GM21526 (cell line): ENCODE measurements at regions not wholly inside any gene's neighbourhood (a gene's known extent, or its start where the extent isn't known, plus 50 kb on each side); places are given as distances from the start of the nearest gene placed in this dataset.
"Not testable (repeated sequence)": the region's sequence is repeated elsewhere in the genome, so short reads cannot be mapped to it uniquely, and the experiment has no call there.

Experiments used
- ATAC-seq: cut with Tn5 transposase; IDR thresholded peaks from one replicate; pipeline ENCODE4 v1.9.1; 2021; ENCODE audit warnings: moderate library complexity; ENCODE audit not compliant: unreplicated experiment, low FRiP score

- not testable (repeated sequence) for ATAC-seq
Measured at GRCh38 chr5:124836314-124836713, 89.9 kb upstream of the ZNF608 start.

DNA sequence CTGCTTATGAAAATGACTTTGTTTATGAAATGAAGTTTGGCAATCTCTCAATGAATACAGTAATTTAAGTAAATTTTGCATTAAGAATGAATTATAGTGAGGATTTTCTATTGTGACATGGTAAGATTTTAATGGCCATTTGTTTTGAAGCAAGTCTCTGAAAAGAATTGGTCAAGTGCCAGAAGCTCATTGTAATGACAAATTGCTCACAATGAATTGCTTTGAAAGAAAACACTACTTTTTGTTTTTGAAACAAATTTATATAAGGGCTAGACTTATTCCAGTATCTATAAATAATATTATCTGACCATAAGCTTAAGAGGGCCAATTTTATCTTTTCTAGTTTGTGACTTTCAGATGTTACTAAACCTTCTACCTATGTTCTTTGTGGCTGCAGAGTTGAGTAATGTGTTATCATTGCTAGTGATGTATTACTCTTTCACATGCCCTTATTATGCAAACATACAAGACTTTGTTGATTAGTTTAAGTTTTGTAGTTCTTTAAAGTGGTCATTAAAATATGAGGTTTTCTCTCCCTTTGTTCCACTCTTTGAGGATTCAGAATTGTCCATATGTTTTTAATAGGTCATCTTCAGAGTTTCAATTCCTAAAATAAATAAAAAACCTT is 93.0 kb upstream of the ZNF608 start:
- ATAC-seq, result no peak

DNA sequence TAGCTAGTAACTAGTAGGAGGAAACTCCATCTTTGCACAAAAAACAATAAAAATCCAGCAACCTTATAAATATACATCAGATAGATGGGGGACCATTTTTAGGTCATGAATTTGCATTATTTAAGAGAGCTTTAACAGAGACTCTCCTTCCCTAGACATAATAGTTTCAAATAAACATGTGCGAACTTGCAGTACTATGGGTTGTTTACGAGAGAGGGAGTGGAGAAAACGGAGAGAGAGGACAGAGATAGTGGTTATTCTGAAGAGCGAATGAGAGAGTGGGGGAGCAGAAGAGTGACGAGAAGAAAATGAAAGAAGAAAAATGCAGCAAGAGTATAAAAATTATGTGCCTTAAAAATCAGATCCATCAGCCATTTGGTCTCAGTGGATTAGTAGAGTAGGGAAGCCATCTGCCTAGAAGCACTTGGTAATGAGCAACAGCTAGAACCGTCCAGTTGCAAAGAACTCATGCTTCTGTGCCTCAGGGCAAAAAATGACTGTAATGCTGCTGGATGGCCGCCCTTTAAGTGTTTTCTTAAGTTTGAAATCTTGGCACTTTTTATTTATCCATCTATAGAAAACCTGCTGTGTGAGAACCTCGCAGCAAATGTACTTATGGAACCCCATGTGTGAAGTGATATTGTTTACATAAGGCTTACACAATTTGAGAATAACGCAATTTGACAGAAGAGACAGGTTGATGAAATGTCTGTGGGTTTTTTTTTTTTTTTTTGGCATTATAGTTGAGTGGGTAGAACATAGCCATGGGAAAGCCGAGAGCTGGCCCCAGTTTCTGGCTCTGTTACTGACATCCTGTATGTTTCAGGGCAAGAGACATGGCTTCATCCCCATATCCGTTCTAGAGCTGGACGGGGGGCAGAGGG is 95.6 kb upstream of the ZNF608 start:
- ATAC-seq, result no peak

GRCh38 chr5:124842725-124843595 is 96.5 kb upstream of the ZNF608 start:
- no peak for ATAC-seq

GRCh38 chr5:124843596-124843899 is 97.1 kb upstream of the ZNF608 start:
- ATAC-seq, result no peak

- no peak for ATAC-seq
Measured at GRCh38 chr5:124844371-124844920, 98.0 kb upstream of the ZNF608 start.

DNA sequence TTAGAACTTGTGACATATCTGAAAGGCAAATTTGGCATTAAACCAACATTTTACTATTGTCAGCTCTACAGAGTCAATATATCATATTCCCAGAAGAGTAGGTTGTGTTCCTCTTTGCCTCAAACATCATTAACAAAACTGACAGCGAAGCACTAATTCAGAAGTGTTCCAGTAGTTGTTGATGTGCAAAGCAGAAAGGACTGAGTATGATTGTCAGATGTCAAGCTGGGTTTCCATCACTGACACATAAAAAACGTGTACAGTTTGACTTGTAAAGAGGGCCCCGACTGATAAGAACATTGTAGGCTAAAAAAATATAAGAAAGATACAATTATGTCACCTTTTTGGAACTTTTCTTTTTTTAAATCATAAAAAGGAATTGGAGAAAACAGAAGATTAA is 101.5 kb upstream of the ZNF608 start:
- no peak for ATAC-seq

DNA sequence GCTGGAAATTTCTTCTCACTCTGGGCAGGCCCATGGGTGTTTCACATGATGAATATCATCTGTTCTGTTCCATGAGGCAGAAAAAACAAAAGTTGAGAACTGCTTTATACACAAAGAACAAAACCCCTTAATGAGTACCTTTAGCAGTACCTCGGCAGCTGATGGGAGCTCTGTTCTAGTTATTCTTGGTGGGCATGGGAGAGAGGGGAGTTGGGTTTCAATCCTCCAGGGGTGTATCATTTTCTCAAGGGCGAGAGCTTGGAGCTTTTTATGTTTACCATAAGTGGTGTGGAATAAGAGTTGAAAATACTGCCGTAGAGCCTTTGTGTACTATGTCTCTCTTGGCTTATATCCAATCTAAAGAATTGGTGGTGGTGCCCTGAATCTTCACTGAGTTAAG is 103.3 kb upstream of the ZNF608 start:
- ATAC-seq, result no peak

- ATAC-seq, result no peak
Measured at GRCh38 chr5:124856726-124857125, 110.3 kb upstream of the ZNF608 start.

GRCh38 chr5:124858612-124859011 is 112.2 kb upstream of the ZNF608 start:
- ATAC-seq, result no peak

GRCh38 chr5:124859027-124859426 is 112.6 kb upstream of the ZNF608 start:
- no peak for ATAC-seq

GRCh38 chr5:124859556-124860290 is 113.3 kb upstream of the ZNF608 start:
- ATAC-seq, result no peak

- ATAC-seq, result no peak
Measured at GRCh38 chr5:124860291-124860655, 113.8 kb upstream of the ZNF608 start.

DNA sequence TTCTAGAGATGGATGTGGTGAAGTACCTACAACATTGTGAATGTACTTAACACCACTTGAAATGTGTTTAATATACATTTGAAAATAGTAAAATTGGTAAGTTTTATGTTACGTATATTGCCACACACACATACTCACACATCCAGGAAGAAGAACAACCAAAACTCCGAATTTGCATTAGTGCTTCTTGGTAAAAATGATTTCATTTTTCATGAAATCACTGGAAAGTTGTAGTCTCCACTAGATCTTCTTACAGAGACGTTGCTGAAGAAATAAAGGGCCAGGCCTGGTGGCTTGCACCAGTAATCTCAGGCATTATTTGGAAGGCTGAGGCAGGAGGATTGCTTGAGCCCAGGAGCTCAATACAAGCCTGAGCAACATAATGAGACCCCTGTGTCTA is 118.6 kb upstream of the ZNF608 start:
- ATAC-seq, result no peak

GRCh38 chr5:124865603-124866354 is 119.3 kb upstream of the ZNF608 start:
- ATAC-seq, result no peak

DNA sequence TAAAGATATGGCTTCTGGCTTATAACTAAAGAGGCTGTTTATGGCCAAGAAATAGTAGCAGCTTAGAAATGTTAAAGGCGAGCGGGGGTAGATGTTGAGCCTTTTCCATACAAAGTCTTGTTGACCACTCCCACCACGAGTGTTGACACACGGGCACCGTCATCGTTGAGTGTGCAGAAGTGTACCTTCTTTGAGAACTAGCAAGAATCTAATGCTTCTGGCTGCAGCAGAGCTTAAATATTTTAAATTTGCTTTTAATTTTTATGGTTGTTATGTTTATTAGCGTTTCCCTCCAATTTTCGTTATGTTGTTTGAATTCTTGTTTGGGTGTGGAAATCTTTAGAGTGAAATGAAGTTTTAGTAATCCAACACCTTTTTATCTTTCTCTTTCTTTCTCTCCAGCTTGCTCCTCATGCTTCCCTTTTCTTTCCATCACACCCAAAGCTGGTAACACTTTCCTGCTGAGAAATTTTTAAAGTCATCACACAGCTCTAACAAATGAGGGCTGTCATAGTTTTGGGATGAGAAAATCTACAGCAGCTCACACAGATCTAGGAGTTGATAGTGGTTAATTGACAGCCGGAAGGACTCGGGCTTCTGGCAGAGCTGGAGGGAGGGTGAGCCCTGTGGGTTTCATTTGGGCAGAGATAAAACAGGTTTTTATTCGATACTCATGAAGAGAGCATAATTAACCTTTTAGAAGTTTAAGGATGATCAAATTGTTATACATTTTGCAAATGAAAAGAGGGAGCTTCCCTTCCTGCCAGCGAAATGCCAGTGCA is 120.1 kb upstream of the ZNF608 start:
- ATAC-seq, result no peak

DNA sequence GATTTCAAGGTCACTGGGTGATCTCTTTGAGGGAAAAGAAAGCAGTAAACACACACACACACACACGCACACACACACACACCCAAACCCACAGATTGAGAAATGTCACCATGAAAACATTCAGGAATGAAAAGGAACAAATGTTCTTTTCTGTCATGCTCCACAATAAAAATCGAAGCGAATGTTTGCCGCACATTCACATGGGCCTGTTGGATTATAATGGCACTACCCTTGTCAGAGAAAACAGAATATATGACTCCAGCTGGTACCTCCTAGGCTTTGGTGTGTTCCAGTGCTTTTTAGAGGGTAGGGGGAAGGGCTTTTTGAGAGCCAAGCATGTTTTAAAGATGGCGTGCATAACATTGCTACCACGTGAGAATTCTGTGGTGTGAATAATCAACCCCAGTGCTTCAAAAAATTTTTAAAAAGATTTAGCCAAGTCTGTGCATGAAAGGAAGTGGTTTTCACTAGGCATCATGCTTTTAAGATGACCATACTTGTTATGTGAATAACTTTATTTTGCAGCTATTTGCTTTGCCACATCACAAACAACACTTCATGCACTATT is 120.8 kb upstream of the ZNF608 start:
- no peak for ATAC-seq

- no peak for ATAC-seq
Measured at GRCh38 chr5:124868676-124869075, 122.2 kb upstream of the ZNF608 start.
